Brain microvascular endothelial cell (primary cell): ENCODE measurements at regions not wholly inside any gene's neighbourhood (a gene's known extent, or its start where the extent isn't known, plus 50 kb on each side); places are given as distances from the start of the nearest gene placed in this dataset.

Experiments
- DNase-seq: peaks from one replicate; pipeline ENCODE4 v3.0.0-alpha.2; 2020
- H3K27ac ChIP-seq: fragments of 250-450 bp; sonication (Bioruptor Pico); 2 replicates; pipeline ENCODE4 v1.5.1; 2020; ENCODE audit warnings: mild to moderate bottlenecking, moderate library complexity
- H3K27me3 ChIP-seq: fragments of 250-450 bp; sonication (Bioruptor Pico); replicated peaks from 2 replicates; pipeline ENCODE4 v1.5.1; 2020; ENCODE audit warnings: mild to moderate bottlenecking
- H3K36me3 ChIP-seq: fragments of 250-450 bp; sonication (Bioruptor Pico); replicated peaks from 2 replicates; pipeline ENCODE4 v1.5.1; 2020; ENCODE audit warnings: mild to moderate bottlenecking
- H3K4me3 ChIP-seq: 2 replicates; pipeline ENCODE4 v1.5.1; 2011; ENCODE audit warnings: low read depth, mild to moderate bottlenecking, control low read depth, low read length, moderate library complexity
- CTCF ChIP-seq: IDR thresholded peaks from 2 replicates; pipeline ENCODE4 v1.5.1; 2011; ENCODE audit warnings: low read depth, mild to moderate bottlenecking, moderate library complexity, low read length, control low read depth, inconsistent platforms; ENCODE audit errors: missing control alignments
- in situ Hi-C: cut with HindIII; loops from 2 replicates; pipeline ENCODE4 v1.10.0; 2017; ENCODE audit warnings: low sequenced_read_pairs, low pct_ligation_motif_present

GRCh38 chr10:128744092-128744491, 617.9 kb upstream of the MKI67 start:
- H3K4me3 ChIP-seq: no peak overlapping the region
- no peaks in the 10 kb centered on the region for H3K27me3 ChIP-seq
- H3K27ac ChIP-seq: no peak overlapping the region
- no peak for DNase-seq
- H3K36me3 ChIP-seq: no peaks in the 10 kb centered on the region
- in situ Hi-C loops: no loop called here
- TF ChIP-seq CTCF: no peak

GRCh38 chr10:128744811-128745305, 618.6 kb upstream of the MKI67 start:
- no peak for TF ChIP-seq CTCF
- DNase-seq: no peak
- no peaks in the 10 kb centered on the region for H3K27me3 ChIP-seq
- no peak overlapping the region for H3K4me3 ChIP-seq
- in situ Hi-C loops: no loop called here
- H3K36me3 ChIP-seq: no peaks in the 10 kb centered on the region
- no peak overlapping the region for H3K27ac ChIP-seq

GRCh38 chr10:128747582-128748346, 621.5 kb upstream of the MKI67 start:
- H3K27me3 ChIP-seq: no peaks in the 10 kb centered on the region
- no peak for DNase-seq
- H3K36me3 ChIP-seq: no peaks in the 10 kb centered on the region
- in situ Hi-C loops: no loop called here
- no peak overlapping the region for H3K4me3 ChIP-seq
- no peak overlapping the region for H3K27ac ChIP-seq
- no peak for TF ChIP-seq CTCF

- H3K27me3 ChIP-seq: no peaks in the 10 kb centered on the region
- no peak overlapping the region for H3K27ac ChIP-seq
- no peak for DNase-seq
- H3K36me3 ChIP-seq: no peaks in the 10 kb centered on the region
- no peak for TF ChIP-seq CTCF
- in situ Hi-C loops: no loop called here
- no peak overlapping the region for H3K4me3 ChIP-seq
Measured at GRCh38 chr10:128751284-128751683, 625.1 kb upstream of the MKI67 start.

- Histone ChIP-seq H3K27ac (no peak overlapping the region), H3K4me3 (no peak overlapping the region), H3K36me3 (no peaks in the 10 kb centered on the region), H3K27me3 (no peaks in the 10 kb centered on the region)
- no peak for TF ChIP-seq CTCF
- in situ Hi-C loops: no loop called here
- no peak for DNase-seq
Measured at GRCh38 chr10:128751851-128752250, 625.6 kb upstream of the MKI67 start.

GRCh38 chr10:128759174-128759573, 633.0 kb upstream of the MKI67 start:
- in situ Hi-C loops: no loop called here
- Histone ChIP-seq H3K4me3 (no peak overlapping the region), H3K36me3 (no peaks in the 10 kb centered on the region), H3K27me3 (no peaks in the 10 kb centered on the region), H3K27ac (no peak overlapping the region)
- no peak for TF ChIP-seq CTCF
- no peak for DNase-seq
